ENCODE measurements at regions not wholly inside any gene's neighbourhood (a gene's known extent, or its start where the extent isn't known, plus 50 kb on each side); places are given as distances from the start of the nearest gene placed in this dataset.

DNA sequence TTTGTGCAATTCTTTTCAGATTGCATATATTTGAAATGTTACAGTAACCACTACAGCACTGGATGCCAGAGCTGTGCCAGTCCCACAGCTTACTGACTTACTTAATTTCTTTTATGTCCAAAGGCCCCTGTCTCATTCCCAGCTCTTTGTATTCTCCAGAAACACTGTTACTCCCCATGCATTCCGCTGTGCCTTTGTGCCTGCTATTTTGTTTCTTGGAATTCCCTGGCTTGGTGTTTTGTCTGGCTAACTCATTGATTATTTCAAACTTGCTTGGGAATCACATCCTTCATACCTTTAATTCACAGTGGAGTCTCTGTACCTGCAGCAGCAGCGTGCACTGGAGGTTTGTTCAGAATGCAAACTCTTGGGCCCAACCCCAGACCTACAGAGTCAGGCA is 601.9 kb upstream of the DDX18 start:
- DNase-seq (ENCODE audit: low read depth, low spot score) = no peak
- TF ChIP-seq, protein P1, sequence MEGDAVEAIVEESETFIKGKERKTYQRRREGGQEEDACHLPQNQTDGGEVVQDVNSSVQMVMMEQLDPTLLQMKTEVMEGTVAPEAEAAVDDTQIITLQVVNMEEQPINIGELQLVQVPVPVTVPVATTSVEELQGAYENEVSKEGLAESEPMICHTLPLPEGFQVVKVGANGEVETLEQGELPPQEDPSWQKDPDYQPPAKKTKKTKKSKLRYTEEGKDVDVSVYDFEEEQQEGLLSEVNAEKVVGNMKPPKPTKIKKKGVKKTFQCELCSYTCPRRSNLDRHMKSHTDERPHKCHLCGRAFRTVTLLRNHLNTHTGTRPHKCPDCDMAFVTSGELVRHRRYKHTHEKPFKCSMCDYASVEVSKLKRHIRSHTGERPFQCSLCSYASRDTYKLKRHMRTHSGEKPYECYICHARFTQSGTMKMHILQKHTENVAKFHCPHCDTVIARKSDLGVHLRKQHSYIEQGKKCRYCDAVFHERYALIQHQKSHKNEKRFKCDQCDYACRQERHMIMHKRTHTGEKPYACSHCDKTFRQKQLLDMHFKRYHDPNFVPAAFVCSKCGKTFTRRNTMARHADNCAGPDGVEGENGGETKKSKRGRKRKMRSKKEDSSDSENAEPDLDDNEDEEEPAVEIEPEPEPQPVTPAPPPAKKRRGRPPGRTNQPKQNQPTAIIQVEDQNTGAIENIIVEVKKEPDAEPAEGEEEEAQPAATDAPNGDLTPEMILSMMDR (conservative IDR thresholded peaks at IDR 0.05) = no peak
- Mint-ChIP-seq H3K4me3 (no peak overlapping the region), H3K27me3 (ENCODE audit: low read depth) (no peaks in the 10 kb centered on the region), H3K9me3 (peaks cover 2% of the 10 kb centered on the region), H3K4me1 (peaks cover 8% of the 10 kb centered on the region), H3K27ac (ENCODE audit: unreplicated experiment) (peak overlapping the region; percentile 46), H3K36me3 (ENCODE audit: low read depth) (peaks cover 2% of the 10 kb centered on the region)

DNA sequence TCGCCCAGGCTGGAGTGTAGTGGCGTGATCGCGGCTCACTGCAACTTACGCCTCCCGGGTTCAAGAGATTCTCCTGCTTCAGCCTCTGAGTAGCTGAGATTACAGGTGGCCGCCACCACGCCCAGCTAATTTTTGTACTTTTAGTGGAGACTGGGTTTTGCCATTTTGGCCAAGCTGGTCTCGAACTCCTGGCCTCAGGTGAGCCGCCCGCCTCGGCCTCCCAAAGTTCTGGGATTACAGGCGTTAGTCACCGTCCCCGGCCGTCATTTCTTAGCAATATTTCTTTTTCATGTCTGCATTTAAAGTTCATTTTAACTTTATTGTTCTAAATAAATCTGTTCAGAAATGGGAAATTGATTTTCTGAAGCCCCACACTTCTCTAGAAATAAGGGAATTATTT is 597.3 kb upstream of the DDX18 start:
- peaks cover 2% of the 10 kb centered on the region for H3K9me3 Mint-ChIP-seq
- no peaks in the 10 kb centered on the region for H3K27me3 Mint-ChIP-seq (ENCODE audit: low read depth)
- H3K4me3 Mint-ChIP-seq = no peak overlapping the region
- DNase-seq (ENCODE audit: low read depth, low spot score) = no peak
- peaks cover 8% of the 10 kb centered on the region for H3K4me1 Mint-ChIP-seq
- peaks cover 2% of the 10 kb centered on the region for H3K36me3 Mint-ChIP-seq (ENCODE audit: low read depth)
- TF ChIP-seq, protein P1 (conservative IDR thresholded peaks at IDR 0.05) = no peak
- H3K27ac Mint-ChIP-seq (ENCODE audit: unreplicated experiment) = no peak overlapping the region

DNA sequence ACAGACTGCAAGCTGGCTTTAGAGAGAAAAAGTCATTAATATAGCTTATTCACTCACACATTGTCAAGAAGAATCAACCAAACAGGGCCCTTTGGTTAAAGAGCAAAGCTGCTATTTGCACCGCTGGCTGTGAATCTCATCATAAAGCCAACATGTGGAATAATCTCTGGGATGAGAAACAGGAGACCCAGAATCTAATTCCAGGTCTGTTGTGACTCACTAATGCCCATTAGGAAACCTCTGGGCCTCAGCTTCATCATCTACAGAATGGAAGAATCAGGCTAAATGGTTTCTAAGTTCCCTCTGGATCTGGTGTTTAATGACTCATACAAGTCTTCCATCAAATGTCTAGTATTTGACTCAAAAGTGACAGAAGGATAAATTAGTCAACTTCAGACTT is 591.7 kb upstream of the DDX18 start:
- Mint-ChIP-seq H3K27me3 (ENCODE audit: low read depth) (no peaks in the 10 kb centered on the region), H3K4me1 (no peaks in the 10 kb centered on the region), H3K4me3 (no peak overlapping the region), H3K9me3 (peaks cover 5% of the 10 kb centered on the region), H3K27ac (ENCODE audit: unreplicated experiment) (no peak overlapping the region), H3K36me3 (ENCODE audit: low read depth) (peaks cover 10% of the 10 kb centered on the region)
- TF ChIP-seq, protein P1 (conservative IDR thresholded peaks at IDR 0.05) = no peak
- no peak for DNase-seq (ENCODE audit: low read depth, low spot score)

DNA sequence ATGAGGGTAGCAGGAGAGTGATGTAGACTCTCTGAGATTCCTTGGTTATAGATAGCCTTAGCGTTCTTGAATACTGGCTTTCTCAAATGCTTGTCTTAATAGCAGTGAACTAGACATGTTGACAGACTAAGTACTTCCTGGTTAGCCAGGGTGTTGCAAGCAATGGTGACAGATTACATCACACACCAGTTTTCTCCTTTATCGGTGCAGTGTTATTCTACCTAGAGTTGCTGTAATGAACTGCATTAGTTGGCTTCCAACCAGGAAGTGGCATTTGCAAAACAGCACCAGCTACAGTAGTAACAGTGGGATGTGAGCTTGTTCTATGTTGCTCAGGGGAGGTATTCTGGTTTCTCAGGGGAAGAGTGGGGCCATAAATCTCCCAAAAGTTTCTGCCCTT is 582.2 kb upstream of the DDX18 start:
- Mint-ChIP-seq H3K4me1 (no peaks in the 10 kb centered on the region), H3K4me3 (no peak overlapping the region), H3K36me3 (ENCODE audit: low read depth) (peaks cover 22% of the 10 kb centered on the region), H3K27me3 (ENCODE audit: low read depth) (no peaks in the 10 kb centered on the region), H3K9me3 (peaks cover 20% of the 10 kb centered on the region), H3K27ac (ENCODE audit: unreplicated experiment) (no peak overlapping the region)
- TF ChIP-seq, protein P1 (conservative IDR thresholded peaks at IDR 0.05) = no peak
- no peak for DNase-seq (ENCODE audit: low read depth, low spot score)

DNA sequence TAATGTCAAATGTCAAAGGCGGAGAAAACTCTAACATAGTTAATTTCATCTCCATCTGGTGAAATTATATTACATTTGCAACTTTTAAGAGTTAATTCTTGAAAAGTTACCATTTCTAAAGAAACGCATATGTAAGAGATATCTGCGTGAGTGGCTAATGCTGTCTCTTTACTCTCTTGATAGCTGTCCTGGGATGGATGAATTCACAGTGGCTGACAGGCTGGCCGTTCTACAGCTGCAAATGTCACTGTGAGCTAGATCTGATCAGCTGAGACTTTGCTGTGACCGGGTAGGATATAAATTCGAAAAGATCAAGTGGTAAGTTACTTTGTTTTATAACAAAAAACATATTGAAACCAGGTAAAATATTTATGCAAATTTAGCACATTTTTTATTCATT is 557.1 kb upstream of the DDX18 start:
- peaks cover 6% of the 10 kb centered on the region for H3K36me3 Mint-ChIP-seq (ENCODE audit: low read depth)
- H3K4me3 Mint-ChIP-seq = no peak overlapping the region
- TF ChIP-seq, protein P1 (conservative IDR thresholded peaks at IDR 0.05) = no peak
- no peaks in the 10 kb centered on the region for H3K27me3 Mint-ChIP-seq (ENCODE audit: low read depth)
- DNase-seq (ENCODE audit: low read depth, low spot score) = no peak
- no peak overlapping the region for H3K27ac Mint-ChIP-seq (ENCODE audit: unreplicated experiment)
- H3K9me3 Mint-ChIP-seq = peaks cover 4% of the 10 kb centered on the region
- peaks cover 5% of the 10 kb centered on the region for H3K4me1 Mint-ChIP-seq

DNA sequence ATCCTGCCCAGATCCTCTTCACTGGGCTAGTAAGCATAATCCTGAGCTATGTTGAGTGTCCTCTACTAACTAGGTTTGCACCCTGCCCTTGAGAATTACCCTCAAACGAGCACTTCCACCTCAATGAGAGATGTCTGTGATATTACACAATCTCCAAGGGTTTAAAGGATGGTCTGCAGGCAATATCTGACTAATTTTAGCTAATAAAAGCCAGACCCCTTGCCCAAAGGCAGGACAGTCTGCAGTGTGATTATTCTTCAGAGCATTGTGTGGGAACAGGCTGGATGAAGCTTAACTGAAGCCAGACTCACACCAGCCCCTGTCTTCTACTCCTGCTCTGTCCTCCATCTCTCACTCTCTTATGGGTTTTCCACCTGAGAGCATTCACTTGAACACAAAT is 544.9 kb upstream of the DDX18 start:
- TF ChIP-seq, protein P1 (conservative IDR thresholded peaks at IDR 0.05) = no peak
- no peak for DNase-seq (ENCODE audit: low read depth, low spot score)
- Mint-ChIP-seq H3K4me1 (peaks cover 4% of the 10 kb centered on the region), H3K9me3 (peaks cover 3% of the 10 kb centered on the region), H3K27me3 (ENCODE audit: low read depth) (no peaks in the 10 kb centered on the region), H3K27ac (ENCODE audit: unreplicated experiment) (no peak overlapping the region), H3K4me3 (no peak overlapping the region), H3K36me3 (ENCODE audit: low read depth) (peaks cover 7% of the 10 kb centered on the region)
